Endodermal cell (in vitro differentiated cells): ENCODE measurements at regions not wholly inside any gene's neighbourhood (a gene's known extent, or its start where the extent isn't known, plus 50 kb on each side); places are given as distances from the start of the nearest gene placed in this dataset.

Experiments
- DNase-seq: peaks from one replicate; pipeline ENCODE4 v3.0.0-alpha.2; 2017
- H3K27ac ChIP-seq: 2 replicates; pipeline ENCODE4 v1.5.1; 2013; ENCODE audit warnings: mild to moderate bottlenecking, low read depth, low read length, moderate library complexity
- H3K27me3 ChIP-seq: 2 replicates; pipeline ENCODE4 v1.6.1; 2013; ENCODE audit warnings: mild to moderate bottlenecking, low read length, moderate library complexity; ENCODE audit not compliant: insufficient read depth, control insufficient read depth, poor library complexity, severe bottlenecking
- H3K36me3 ChIP-seq: 2 replicates; pipeline ENCODE4 v1.7.0; 2013; ENCODE audit warnings: mild to moderate bottlenecking, low read length, moderate library complexity; ENCODE audit not compliant: control insufficient read depth, insufficient read depth
- H3K4me1 ChIP-seq: one replicate; pipeline ENCODE4 v1.7.0; 2013; ENCODE audit warnings: low read length; ENCODE audit not compliant: control insufficient read depth, insufficient read depth
- H3K4me3 ChIP-seq: 2 replicates; pipeline ENCODE4 v1.5.1; 2013; ENCODE audit warnings: mild to moderate bottlenecking, low read length, moderate library complexity
- H3K9ac ChIP-seq: 2 replicates; pipeline ENCODE4 v1.6.1; 2013; ENCODE audit warnings: mild to moderate bottlenecking, low read length, moderate library complexity; ENCODE audit not compliant: poor library complexity, severe bottlenecking; ENCODE audit errors: extremely low read depth
- H3K9me3 ChIP-seq: 2 replicates; pipeline ENCODE4 v1.6.1; 2013; ENCODE audit warnings: mild to moderate bottlenecking, low read length, moderate library complexity; ENCODE audit not compliant: control insufficient read depth
- H3K27ac Mint-ChIP-seq: 2 replicates; pipeline ENCODE4 v1.8.0; 2020; ENCODE audit warnings: mixed read lengths
- H3K27me3 Mint-ChIP-seq: 2 replicates; pipeline ENCODE4 v1.8.0; 2021; ENCODE audit warnings: mild to moderate bottlenecking, mixed read lengths; ENCODE audit not compliant: insufficient read depth
- H3K36me3 Mint-ChIP-seq: 2 replicates; pipeline ENCODE4 v1.8.0; 2020; ENCODE audit warnings: low read depth, mixed read lengths
- H3K4me1 Mint-ChIP-seq: 2 replicates; pipeline ENCODE4 v1.8.0; 2020; ENCODE audit warnings: mixed read lengths
- H3K4me3 Mint-ChIP-seq: 2 replicates; pipeline ENCODE4 v1.8.0; 2020; ENCODE audit warnings: mild to moderate bottlenecking, moderate library complexity, mixed read lengths
- H3K9me3 Mint-ChIP-seq: 2 replicates; pipeline ENCODE4 v1.8.0; 2020; ENCODE audit warnings: mild to moderate bottlenecking, mixed read lengths
- WGBS, 2 experiments: methylation state at CpG; one replicate each; pipeline versions ENCODE4 v1.1.5 to v1.1.7; 2013; ENCODE audit warnings: missing lambda C conversion rate in 2 of 2, mixed read lengths in 1 of 2; ENCODE audit not compliant: insufficient coverage in 1 of 2, insufficient read length in 1 of 2; 5-methylcytosine and 5-hydroxymethylcytosine counted together
- TF ChIP-seq, protein P1 (sequence below): fragments of 200-600 bp; sonication (generic); conservative IDR thresholded peaks from 2 replicates; pipeline ENCODE4 v1.5.0; 2021; ENCODE audit warnings: antibody characterized with exemption, mild to moderate bottlenecking

DNA sequence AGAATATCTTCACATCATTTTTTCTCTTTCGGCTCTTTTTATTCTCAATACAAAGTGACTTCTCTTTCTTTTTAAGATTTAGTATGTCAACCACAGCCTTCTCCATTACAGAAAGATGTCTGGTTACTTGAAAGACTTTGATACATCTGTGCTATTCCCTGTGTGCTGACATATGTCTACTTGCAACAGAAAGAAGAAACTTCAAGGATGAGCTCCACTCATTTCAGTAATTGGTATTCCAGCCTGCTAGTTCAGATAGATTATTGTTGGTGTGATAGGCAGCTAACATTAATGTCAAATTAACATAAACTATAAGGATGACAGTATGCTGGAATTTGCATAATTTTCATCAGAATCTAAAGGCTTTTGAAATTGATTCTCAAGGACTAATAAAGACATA, 948.7 kb downstream of the PCDH18 start:
- no peaks in the 10 kb centered on the region for H3K4me1 Mint-ChIP-seq
- Histone ChIP-seq H3K9ac (no peak overlapping the region), H3K9me3 (no peaks in the 10 kb centered on the region), H3K27me3 (no peaks in the 10 kb centered on the region), H3K4me3 (no peak overlapping the region), H3K4me1 (no peaks in the 10 kb centered on the region), H3K27ac (no peak overlapping the region), H3K36me3 (no peaks in the 10 kb centered on the region)
- H3K27ac Mint-ChIP-seq, result no peak overlapping the region
- H3K9me3 Mint-ChIP-seq, result no peaks in the 10 kb centered on the region
- H3K36me3 Mint-ChIP-seq, result no peaks in the 10 kb centered on the region
- TF ChIP-seq, protein P1, sequence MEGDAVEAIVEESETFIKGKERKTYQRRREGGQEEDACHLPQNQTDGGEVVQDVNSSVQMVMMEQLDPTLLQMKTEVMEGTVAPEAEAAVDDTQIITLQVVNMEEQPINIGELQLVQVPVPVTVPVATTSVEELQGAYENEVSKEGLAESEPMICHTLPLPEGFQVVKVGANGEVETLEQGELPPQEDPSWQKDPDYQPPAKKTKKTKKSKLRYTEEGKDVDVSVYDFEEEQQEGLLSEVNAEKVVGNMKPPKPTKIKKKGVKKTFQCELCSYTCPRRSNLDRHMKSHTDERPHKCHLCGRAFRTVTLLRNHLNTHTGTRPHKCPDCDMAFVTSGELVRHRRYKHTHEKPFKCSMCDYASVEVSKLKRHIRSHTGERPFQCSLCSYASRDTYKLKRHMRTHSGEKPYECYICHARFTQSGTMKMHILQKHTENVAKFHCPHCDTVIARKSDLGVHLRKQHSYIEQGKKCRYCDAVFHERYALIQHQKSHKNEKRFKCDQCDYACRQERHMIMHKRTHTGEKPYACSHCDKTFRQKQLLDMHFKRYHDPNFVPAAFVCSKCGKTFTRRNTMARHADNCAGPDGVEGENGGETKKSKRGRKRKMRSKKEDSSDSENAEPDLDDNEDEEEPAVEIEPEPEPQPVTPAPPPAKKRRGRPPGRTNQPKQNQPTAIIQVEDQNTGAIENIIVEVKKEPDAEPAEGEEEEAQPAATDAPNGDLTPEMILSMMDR, result no peak
- WGBS, 2 experiments, result 100% methylated on average over 1 of the region's 1 CpG; no CpG with 5 or more reads in 1 of the 2 experiments
- H3K27me3 Mint-ChIP-seq, result no peaks in the 10 kb centered on the region
- H3K4me3 Mint-ChIP-seq, result no peak overlapping the region
- no peak for DNase-seq

DNA sequence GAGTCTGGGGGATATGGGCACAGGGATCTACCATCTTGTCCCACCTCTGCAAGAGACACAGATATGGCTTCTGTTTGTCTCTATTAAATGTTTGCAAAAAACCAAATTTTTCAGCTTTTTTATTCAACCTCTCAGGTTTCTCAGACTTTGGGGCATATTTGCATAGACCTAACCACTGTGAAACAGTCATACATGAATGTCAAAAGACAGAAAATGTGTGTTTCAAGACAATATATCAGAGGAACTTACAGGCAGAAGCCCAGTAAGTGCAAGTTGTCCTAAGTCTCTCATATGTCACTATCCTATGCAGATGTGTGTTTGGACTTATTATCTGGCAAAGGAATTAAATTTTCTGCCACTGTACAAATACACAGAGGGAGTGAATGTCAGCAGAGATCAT, 951.2 kb downstream of the PCDH18 start:
- H3K36me3 Mint-ChIP-seq, result no peaks in the 10 kb centered on the region
- H3K9ac ChIP-seq, result no peak overlapping the region
- no peaks in the 10 kb centered on the region for H3K36me3 ChIP-seq
- DNase-seq, result no peak
- no peak overlapping the region for H3K4me3 ChIP-seq
- no peaks in the 10 kb centered on the region for H3K9me3 Mint-ChIP-seq
- TF ChIP-seq, protein P1, result no peak
- no peaks in the 10 kb centered on the region for H3K9me3 ChIP-seq
- H3K27me3 ChIP-seq, result no peaks in the 10 kb centered on the region
- no peak overlapping the region for H3K27ac Mint-ChIP-seq
- H3K27ac ChIP-seq, result no peak overlapping the region
- no peak overlapping the region for H3K4me3 Mint-ChIP-seq
- no peaks in the 10 kb centered on the region for H3K4me1 ChIP-seq
- no peaks in the 10 kb centered on the region for H3K4me1 Mint-ChIP-seq
- peaks cover 3% of the 10 kb centered on the region for H3K27me3 Mint-ChIP-seq

DNA sequence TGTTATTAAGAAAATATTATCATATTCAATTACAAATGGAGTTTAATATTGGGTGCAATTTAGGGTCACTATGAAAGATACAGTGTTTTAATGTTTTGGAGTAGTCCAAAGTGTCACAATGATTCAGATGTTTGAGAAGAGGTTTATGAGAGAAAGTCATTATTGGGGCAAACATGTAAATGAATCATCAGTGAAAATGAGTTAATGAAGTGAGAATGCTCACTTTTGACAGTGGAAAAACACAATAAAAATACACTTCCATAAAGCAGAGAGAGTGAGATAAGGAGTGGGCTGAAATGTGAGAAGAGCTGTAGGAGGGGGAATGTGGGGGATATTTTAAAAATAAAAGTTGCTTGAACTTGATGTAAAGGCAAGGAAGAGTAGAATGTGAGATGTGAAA, 957.1 kb downstream of the PCDH18 start:
- Histone ChIP-seq H3K4me3 (no peak overlapping the region), H3K9ac (no peak overlapping the region), H3K36me3 (no peaks in the 10 kb centered on the region), H3K4me1 (no peaks in the 10 kb centered on the region), H3K27ac (no peak overlapping the region), H3K9me3 (no peaks in the 10 kb centered on the region), H3K27me3 (peaks cover 3% of the 10 kb centered on the region)
- TF ChIP-seq, protein P1, result no peak
- Mint-ChIP-seq H3K36me3 (no peaks in the 10 kb centered on the region), H3K27me3 (peaks cover 14% of the 10 kb centered on the region), H3K4me1 (peaks cover 5% of the 10 kb centered on the region), H3K9me3 (no peaks in the 10 kb centered on the region), H3K4me3 (no peak overlapping the region), H3K27ac (no peak overlapping the region)
- no peak for DNase-seq
